HK-2 (cell line): ENCODE measurements at regions not wholly inside any gene's neighbourhood (a gene's known extent, or its start where the extent isn't known, plus 50 kb on each side); places are given as distances from the start of the nearest gene placed in this dataset.

Experiments used
- DNase-seq: peaks from one replicate; pipeline ENCODE4 v3.0.0-alpha.2; 2018; ENCODE audit not compliant: unreplicated experiment

GRCh38 chr14:100399052-100399849 is 76.1 kb downstream of the SLC25A47 start:
- no peak for DNase-seq

- no peak for DNase-seq
Observed at GRCh38 chr14:100400115-100400514, 77.0 kb downstream of the SLC25A47 start.

- no peak for DNase-seq
Observed at GRCh38 chr14:100401031-100401692, 78.0 kb downstream of the SLC25A47 start.

- DNase-seq, result no peak
Observed at GRCh38 chr14:100401792-100402191, 78.7 kb downstream of the SLC25A47 start.

GRCh38 chr14:100402631-100403030 is 79.5 kb downstream of the SLC25A47 start:
- DNase-seq, result no peak

GRCh38 chr14:100403105-100403504 is 80.0 kb downstream of the SLC25A47 start:
- DNase-seq, result no peak

GRCh38 chr14:100403802-100404365 is 80.7 kb downstream of the SLC25A47 start:
- no peak for DNase-seq

- DNase-seq, result no peak
Observed at GRCh38 chr14:100404419-100404818, 81.3 kb downstream of the SLC25A47 start.

- DNase-seq, result no peak
Observed at GRCh38 chr14:100405760-100406455, 82.8 kb downstream of the SLC25A47 start.

GRCh38 chr14:100406505-100407131 is 83.5 kb downstream of the SLC25A47 start:
- no peak for DNase-seq

- DNase-seq, result no peak
Observed at GRCh38 chr14:100407376-100408102, 84.4 kb downstream of the SLC25A47 start.

- DNase-seq, result no peak
Observed at GRCh38 chr14:100408350-100409002, 85.3 kb downstream of the SLC25A47 start.

GRCh38 chr14:100409003-100409360 is 85.8 kb downstream of the SLC25A47 start:
- no peak for DNase-seq

- no peak for DNase-seq
Observed at GRCh38 chr14:100409651-100410050, 86.5 kb downstream of the SLC25A47 start.

GRCh38 chr14:100410056-100410565 is 87.0 kb downstream of the SLC25A47 start:
- DNase-seq, result no peak

GRCh38 chr14:100413699-100414098 is 90.6 kb downstream of the SLC25A47 start:
- DNase-seq, result no peak

GRCh38 chr14:100415226-100415625 is 92.1 kb downstream of the SLC25A47 start:
- DNase-seq, result no peak

GRCh38 chr14:100416081-100416680 is 93.0 kb downstream of the SLC25A47 start:
- no peak for DNase-seq

- peak; percentile 85 for DNase-seq
Observed at GRCh38 chr14:100416921-100417860, 94.1 kb downstream of the SLC25A47 start.
